OCI-LY7 (cell line): ENCODE measurements at regions not wholly inside any gene's neighbourhood (a gene's known extent, or its start where the extent isn't known, plus 50 kb on each side); places are given as distances from the start of the nearest gene placed in this dataset.

Source experiments
- BruUV-seq: library from RNA; stranded (reverse); fragments of 400-500 nt; replicated peaks from 2 replicates; lab custom pipeline; 2021; lab: Mats Ljungman, UMichigan
- CTCF ChIA-PET: fragments of 300-600 bp; sonication (Branson Sonifier 250); formaldehyde crosslinking; loops from one replicate; lab custom pipeline; 2022; ENCODE audit warnings: antibody characterized with exemption; ENCODE audit not compliant: unreplicated experiment; lab: Charles Lee
- POLR2A ChIA-PET: fragments of 300-600 bp; sonication (Branson Sonifier 250); formaldehyde crosslinking; loops from one replicate; lab custom pipeline; 2022; ENCODE audit warnings: antibody characterized with exemption; lab: Charles Lee
- DNase-seq: peaks from one replicate; pipeline ENCODE4 v3.0.0-alpha.2; 2015; ENCODE audit warnings: low spot score
- H2AFZ ChIP-seq: fragments of 200-600 bp; sonication (generic), shearing (Covaris generic); 2 replicates; pipeline ENCODE4 v1.6.1; 2014; ENCODE audit warnings: mild to moderate bottlenecking, antibody characterized with exemption, low read length, moderate library complexity
- H3K27ac ChIP-seq: fragments of 200-600 bp; sonication (generic); 2 replicates; pipeline ENCODE4 v1.5.1; 2014; ENCODE audit warnings: mixed run types, low read depth, mild to moderate bottlenecking, moderate library complexity, low read length, inconsistent platforms; ENCODE audit not compliant: poor library complexity, severe bottlenecking
- H3K36me3 ChIP-seq: fragments of 200-600 bp; sonication (generic); 2 replicates; pipeline ENCODE4 v1.6.1; 2014; ENCODE audit warnings: mild to moderate bottlenecking, antibody characterized with exemption, low read length, moderate library complexity, mixed read lengths; ENCODE audit not compliant: insufficient read depth
- H3K4me1 ChIP-seq: fragments of 200-600 bp; sonication (generic); 2 replicates; pipeline ENCODE4 v1.5.1; 2014; ENCODE audit warnings: mild to moderate bottlenecking, low read length; ENCODE audit not compliant: insufficient read depth, poor library complexity, severe bottlenecking
- H3K4me2 ChIP-seq: fragments of 200-600 bp; sonication (generic); 2 replicates; pipeline ENCODE4 v1.6.1; 2014; ENCODE audit warnings: mild to moderate bottlenecking, low read length
- H3K4me3 ChIP-seq: fragments of 200-600 bp; sonication (generic); 2 replicates; pipeline ENCODE4 v1.5.1; 2014; ENCODE audit warnings: mild to moderate bottlenecking, low read depth, low read length; ENCODE audit not compliant: poor library complexity, severe bottlenecking
- H3K79me2 ChIP-seq: fragments of 200-600 bp; sonication (generic); 2 replicates; pipeline ENCODE4 v1.6.1; 2016; ENCODE audit warnings: low read depth, mild to moderate bottlenecking, low read length, moderate library complexity, mixed read lengths; ENCODE audit not compliant: insufficient read depth
- H3K9me2 ChIP-seq: fragments of 200-600 bp; sonication (generic); 2 replicates; pipeline ENCODE4 v1.6.1; 2016; ENCODE audit warnings: mild to moderate bottlenecking, low read length, mixed read lengths; ENCODE audit not compliant: insufficient read depth
- H3K9me3 ChIP-seq: fragments of 200-600 bp; sonication (generic); 2 replicates; pipeline ENCODE4 v1.6.1; 2014; ENCODE audit warnings: mild to moderate bottlenecking, mixed run types, low read length, mixed read lengths
- H4K20me1 ChIP-seq: fragments of 200-600 bp; sonication (generic); 2 replicates; pipeline ENCODE4 v1.6.1; 2014; ENCODE audit warnings: mild to moderate bottlenecking, antibody characterized with exemption, low read length, moderate library complexity, mixed read lengths; ENCODE audit not compliant: insufficient read depth
- CTCF ChIP-seq: fragments of 200-600 bp; sonication (generic); conservative IDR thresholded peaks from 2 replicates; pipeline ENCODE4 v1.5.1; 2014; ENCODE audit warnings: mild to moderate bottlenecking, antibody characterized with exemption, low read length, moderate library complexity, mixed read lengths
- EZH2phosphoT487 ChIP-seq: fragments of 200-600 bp; sonication (generic); IDR thresholded peaks from 2 replicates; pipeline ENCODE4 v1.6.1; 2018; ENCODE audit warnings: low read depth, borderline replicate concordance, mild to moderate bottlenecking, mixed run types, antibody characterized with exemption, low read length, moderate library complexity, mixed read lengths
- intact Hi-C: fragments of 100-400 bp; cut with micrococcal nuclease; formaldehyde crosslinking; loops from one replicate; pipeline ENCODE4 v1.10.0; 2022; ENCODE audit not compliant: unreplicated experiment

GRCh38 chr11:15602785-15603567 lies 488.3 kb downstream of the INSC start:
- no peak overlapping the region for H3K4me3 ChIP-seq
- no peak overlapping the region for H2AFZ ChIP-seq
- H3K4me1 ChIP-seq = no peaks in the 10 kb centered on the region
- H3K4me2 ChIP-seq = no peak overlapping the region
- H3K36me3 ChIP-seq = no peaks in the 10 kb centered on the region
- TF ChIP-seq CTCF (no peak), EZH2phosphoT487 (no peak)
- DNase-seq = no peak
- CTCF ChIA-PET = no interaction called here
- no peak overlapping the region for H3K27ac ChIP-seq
- H4K20me1 ChIP-seq = no peaks in the 10 kb centered on the region
- no TSS peak for BruUV-seq
- H3K9me3 ChIP-seq = no peaks in the 10 kb centered on the region
- no peaks in the 10 kb centered on the region for H3K79me2 ChIP-seq
- H3K9me2 ChIP-seq = no peaks in the 10 kb centered on the region
- POLR2A ChIA-PET = no interaction called here
- intact Hi-C loops = no loop called here

- Histone ChIP-seq H2AFZ (no peak overlapping the region), H3K4me3 (no peak overlapping the region), H3K36me3 (no peaks in the 10 kb centered on the region), H3K9me3 (no peaks in the 10 kb centered on the region), H4K20me1 (no peaks in the 10 kb centered on the region), H3K4me1 (no peaks in the 10 kb centered on the region), H3K27ac (no peak overlapping the region), H3K79me2 (no peaks in the 10 kb centered on the region), H3K9me2 (no peaks in the 10 kb centered on the region), H3K4me2 (no peak overlapping the region)
- ChIA-PET CTCF (no interaction called here), POLR2A (no interaction called here)
- TF ChIP-seq EZH2phosphoT487 (no peak), CTCF (no peak)
- no TSS peak for BruUV-seq
- DNase-seq = no peak
- intact Hi-C loops = no loop called here
Observed at GRCh38 chr11:15605094-15605493, 490.4 kb downstream of the INSC start.

GRCh38 chr11:15607361-15608036 lies 492.8 kb downstream of the INSC start:
- no peak overlapping the region for H3K27ac ChIP-seq
- no peak for DNase-seq
- ChIA-PET CTCF (no interaction called here), POLR2A (no interaction called here)
- H3K9me3 ChIP-seq = no peaks in the 10 kb centered on the region
- H3K4me1 ChIP-seq = no peaks in the 10 kb centered on the region
- no peaks in the 10 kb centered on the region for H3K36me3 ChIP-seq
- H2AFZ ChIP-seq = no peak overlapping the region
- no peaks in the 10 kb centered on the region for H3K79me2 ChIP-seq
- H4K20me1 ChIP-seq = no peaks in the 10 kb centered on the region
- no peak overlapping the region for H3K4me2 ChIP-seq
- TF ChIP-seq EZH2phosphoT487 (no peak), CTCF (no peak)
- H3K4me3 ChIP-seq = no peak overlapping the region
- no peaks in the 10 kb centered on the region for H3K9me2 ChIP-seq
- no TSS peak for BruUV-seq
- intact Hi-C loops = no loop called here
